ENCODE measurements at regions not wholly inside any gene's neighbourhood (a gene's known extent, or its start where the extent isn't known, plus 50 kb on each side); places are given as distances from the start of the nearest gene placed in this dataset.

DNA sequence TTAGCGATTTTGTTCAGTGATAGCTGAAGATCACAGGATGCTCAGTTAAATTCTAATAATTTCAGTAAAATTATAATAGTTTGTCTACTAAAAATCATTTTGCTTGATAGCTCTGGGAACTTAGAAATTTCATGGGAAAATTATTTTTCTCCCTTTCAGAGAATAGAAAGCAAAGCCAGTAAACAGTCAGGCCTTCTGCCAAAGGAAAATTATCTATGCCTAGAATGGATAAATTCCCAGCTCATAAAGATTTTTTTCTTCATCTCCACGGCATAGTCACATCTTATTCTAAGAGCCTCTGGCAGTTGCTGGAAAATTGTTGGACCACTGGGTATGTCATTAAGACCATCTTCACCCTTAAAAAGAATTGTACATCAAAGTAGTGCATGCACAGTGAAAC, 169.6 kb upstream of the ANO3 start:
- no peak for DNase-seq (ENCODE audit: low read depth in 3 of 3)

DNA sequence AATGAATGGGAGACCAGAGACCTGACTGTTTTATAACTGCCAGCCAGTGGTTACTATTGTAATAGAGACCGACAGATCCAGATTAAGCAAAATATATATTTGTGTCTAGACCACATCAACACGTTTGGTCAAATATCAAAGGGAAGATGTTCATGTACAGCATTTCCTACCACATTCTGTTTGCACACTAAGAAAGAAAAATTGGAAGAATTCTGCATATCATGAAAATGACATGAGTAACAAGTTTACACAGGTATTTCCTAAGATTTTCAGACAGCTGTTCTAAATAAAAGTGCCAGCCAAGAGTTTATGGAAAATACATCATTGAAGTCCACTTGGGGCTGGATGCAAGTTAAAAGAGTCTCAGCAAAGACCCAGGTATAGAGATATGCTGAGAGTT, 145.5 kb upstream of the ANO3 start:
- DNase-seq (ENCODE audit: low read depth in 3 of 3): no peak

DNA sequence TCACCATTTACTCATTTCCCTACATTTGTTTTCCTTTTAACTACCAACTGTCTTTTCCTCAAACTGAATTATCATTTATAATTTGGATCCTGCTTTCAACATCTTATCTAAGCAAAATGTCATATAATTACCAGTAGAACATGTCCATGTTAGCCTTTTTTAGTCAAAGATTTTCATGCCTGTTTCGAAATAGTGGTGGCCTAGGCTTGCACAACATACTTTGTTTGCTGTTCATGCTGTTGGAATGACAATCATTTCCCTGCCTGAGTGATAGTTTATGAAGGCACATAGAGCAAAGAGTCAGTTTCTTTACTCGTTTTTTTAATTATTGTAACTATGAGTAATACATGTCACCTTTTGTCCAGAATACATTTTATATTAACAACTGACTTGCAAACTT, 144.3 kb upstream of the ANO3 start:
- no peak for DNase-seq (ENCODE audit: low read depth in 3 of 3)

- no peak for DNase-seq (ENCODE audit: low read depth in 3 of 3)
Observed at GRCh38 chr11:26188554-26188953, 143.4 kb upstream of the ANO3 start.

DNA sequence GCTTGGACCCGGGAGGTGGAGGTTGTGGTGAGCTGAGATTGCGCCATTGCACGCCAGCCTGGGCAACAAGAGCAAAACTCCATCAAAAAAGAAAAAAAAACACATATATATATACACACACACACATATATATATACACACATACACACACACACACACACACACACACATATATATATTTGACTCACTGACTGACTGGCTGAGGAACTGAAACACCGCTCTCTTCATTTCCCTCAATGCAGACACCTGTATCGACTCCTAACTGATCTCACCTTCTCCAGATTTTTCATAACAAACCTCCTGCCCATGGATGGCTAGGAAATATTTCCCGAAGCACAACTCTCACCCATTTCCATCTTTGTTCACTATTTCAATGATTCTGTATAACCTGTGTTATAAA, 140.7 kb upstream of the ANO3 start:
- DNase-seq (ENCODE audit: low read depth in 3 of 3): no peak

- no peak for DNase-seq (ENCODE audit: low read depth in 3 of 3)
Observed at GRCh38 chr11:26193694-26194365, 138.1 kb upstream of the ANO3 start.

DNA sequence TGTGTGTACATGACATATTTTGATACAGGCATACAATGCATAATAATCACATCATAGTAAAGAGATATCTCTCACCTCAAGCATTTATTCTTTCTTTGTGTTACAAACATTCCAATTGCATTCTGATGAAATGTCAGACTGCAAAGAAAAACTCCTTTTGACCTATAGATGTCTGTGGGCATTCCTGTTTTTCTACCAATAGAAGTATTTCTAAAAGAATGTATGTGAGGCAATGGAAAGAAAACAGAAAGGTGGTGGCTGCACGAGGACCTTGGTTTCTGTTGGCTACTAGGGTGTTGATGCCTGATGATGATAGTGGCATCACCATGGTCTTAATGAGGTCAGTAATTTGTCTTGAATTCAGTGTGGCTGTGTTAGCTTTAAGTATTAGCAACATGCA, 137.0 kb upstream of the ANO3 start:
- DNase-seq (ENCODE audit: low read depth in 3 of 3): no peak

GRCh38 chr11:26198532-26199096, 133.3 kb upstream of the ANO3 start:
- no peak for DNase-seq (ENCODE audit: low read depth in 3 of 3)

GRCh38 chr11:26199331-26200095, 132.4 kb upstream of the ANO3 start:
- no peak for DNase-seq (ENCODE audit: low read depth in 3 of 3)

DNA sequence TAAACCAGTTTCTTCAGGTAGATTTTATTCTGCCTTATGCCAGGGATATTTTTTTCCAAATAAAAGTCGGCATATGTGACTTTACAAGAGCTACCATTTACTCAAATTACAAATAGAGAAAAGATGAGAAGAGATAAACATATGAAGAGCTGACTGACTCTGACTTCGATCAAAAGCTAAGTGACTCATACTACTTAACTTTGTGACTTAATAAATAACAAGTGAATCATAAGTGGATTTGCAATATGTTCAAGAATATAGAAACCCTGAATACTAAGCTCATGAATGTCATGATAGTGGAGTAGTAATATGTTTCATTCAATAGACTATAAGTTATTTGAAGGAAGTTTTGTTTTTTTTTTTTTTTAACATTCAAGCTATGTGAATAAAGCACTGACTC, 130.5 kb upstream of the ANO3 start:
- no peak for DNase-seq (ENCODE audit: low read depth in 3 of 3)

DNA sequence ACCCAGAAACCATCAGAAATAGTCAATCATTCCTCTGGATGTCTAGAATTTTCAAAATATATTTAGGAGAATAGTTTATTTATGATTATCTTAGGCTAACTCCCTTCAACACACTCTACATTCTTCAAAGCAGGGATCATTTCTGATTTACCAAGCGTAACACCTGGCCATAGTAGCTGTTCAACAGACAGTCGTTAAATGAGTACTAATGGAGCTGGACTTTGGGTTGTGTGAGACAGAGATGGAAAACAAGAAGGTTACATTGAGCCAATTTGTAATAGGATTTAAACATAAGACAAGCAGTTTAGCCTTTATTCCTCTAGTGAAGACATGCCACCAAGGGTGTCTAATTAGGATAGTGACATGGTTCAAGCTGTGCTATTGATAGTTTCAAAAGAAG, 129.2 kb upstream of the ANO3 start:
- DNase-seq (ENCODE audit: low read depth in 3 of 3): no peak

GRCh38 chr11:26204101-26204500, 127.8 kb upstream of the ANO3 start:
- DNase-seq (ENCODE audit: low read depth in 3 of 3): no peak

DNA sequence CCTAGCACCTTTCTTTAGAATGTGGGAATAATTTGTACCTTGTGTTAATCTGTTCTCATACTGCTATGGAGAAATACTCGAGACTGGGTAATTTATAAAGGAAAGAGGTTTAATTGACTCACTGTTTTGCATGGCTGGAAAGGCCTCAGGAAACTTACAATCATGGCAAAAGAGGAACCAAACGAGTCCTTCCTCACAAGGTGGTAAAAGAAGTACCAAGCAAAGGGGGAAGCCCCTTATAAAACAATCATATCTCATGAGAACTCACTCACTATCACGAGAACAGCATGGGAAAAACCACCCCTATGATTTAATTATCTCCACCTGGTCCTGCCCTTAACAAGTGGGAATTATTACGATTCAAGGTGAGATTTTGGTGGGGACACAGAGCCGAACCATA, 127.1 kb upstream of the ANO3 start:
- DNase-seq (ENCODE audit: low read depth in 3 of 3): no peak

DNA sequence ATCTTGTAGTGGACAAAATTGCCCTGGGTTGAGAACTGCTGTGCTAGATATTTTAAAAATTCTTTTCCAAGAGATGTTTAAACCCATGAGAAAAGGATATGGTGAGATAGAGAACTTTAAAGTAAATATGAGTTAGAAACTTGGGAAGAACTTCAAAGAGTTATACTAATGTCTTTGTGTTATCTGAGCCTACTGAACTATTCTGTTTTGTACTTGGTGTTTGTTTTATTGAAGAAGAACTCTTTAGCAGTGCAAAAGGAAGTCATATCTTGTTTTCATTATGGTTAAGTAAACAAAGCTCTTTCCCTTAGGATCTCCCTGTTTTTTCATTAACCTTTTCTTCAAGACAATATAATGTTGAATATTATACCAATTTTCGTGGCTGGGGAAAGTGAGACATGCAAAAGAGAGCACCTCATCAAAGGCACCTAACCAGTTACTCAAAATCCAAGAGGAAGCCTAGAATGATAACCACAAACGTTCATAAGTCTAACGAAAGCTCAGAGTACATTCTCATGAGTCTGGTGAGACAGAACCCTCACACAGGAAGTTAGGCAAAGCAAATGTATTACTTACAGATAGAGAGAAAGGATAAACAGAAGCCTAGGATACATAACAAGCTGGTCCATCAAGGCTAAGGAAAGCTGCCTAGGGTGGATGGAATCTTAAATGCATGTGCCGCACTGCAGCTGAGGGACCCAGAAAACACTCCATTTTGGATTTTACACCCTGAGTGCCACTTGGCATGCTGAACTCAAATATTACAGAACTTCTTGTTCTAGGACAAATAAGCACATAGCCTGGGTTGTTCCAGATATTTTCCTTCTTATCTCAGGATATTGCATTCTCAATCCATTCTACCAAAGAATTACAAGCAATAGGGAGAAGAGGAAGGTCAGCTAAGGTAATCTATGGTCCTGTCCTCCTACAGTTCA, 112.5 kb upstream of the ANO3 start:
- DNase-seq (ENCODE audit: low read depth in 3 of 3): no peak

DNA sequence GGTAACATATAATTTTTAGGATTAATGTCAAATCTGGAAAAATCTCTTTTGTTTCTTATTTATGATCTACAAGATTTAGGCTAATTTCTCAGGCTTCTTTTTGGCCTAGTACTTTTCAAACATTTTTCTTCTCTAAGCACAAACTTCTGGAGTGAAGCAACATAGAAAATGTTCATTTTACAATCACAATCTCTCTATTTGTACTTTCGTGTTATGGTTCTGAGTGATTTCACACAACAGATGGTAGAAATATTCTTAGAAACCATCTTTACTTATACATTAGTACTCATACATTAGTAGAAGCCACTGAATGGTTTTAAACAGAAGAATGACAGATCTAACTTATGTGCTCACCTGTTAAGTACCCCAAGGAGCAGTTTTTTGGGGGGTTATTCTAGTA, 106.3 kb upstream of the ANO3 start:
- DNase-seq (ENCODE audit: low read depth in 3 of 3): no peak

DNA sequence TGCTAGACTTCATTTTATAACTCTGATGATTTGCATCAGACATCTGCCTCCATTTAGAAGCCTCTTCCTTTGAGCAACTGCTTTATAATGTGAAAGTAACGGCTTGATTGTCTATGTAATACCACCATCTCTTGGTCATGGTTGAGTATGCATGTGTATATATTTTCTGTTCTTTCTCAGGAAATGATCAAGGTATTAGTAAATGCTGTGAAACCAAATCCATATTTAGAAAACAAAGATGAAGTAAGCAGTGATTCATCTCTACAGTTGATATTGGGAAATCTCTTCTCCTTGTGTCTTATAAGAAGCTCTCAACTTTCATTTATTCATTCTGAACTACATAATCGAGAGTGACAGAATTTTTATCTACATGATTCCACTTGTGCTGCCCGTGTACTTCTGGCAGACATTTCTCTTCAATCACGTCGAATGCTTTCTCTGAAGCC, 104.6 kb upstream of the ANO3 start:
- no peak for DNase-seq (ENCODE audit: low read depth in 3 of 3)

DNA sequence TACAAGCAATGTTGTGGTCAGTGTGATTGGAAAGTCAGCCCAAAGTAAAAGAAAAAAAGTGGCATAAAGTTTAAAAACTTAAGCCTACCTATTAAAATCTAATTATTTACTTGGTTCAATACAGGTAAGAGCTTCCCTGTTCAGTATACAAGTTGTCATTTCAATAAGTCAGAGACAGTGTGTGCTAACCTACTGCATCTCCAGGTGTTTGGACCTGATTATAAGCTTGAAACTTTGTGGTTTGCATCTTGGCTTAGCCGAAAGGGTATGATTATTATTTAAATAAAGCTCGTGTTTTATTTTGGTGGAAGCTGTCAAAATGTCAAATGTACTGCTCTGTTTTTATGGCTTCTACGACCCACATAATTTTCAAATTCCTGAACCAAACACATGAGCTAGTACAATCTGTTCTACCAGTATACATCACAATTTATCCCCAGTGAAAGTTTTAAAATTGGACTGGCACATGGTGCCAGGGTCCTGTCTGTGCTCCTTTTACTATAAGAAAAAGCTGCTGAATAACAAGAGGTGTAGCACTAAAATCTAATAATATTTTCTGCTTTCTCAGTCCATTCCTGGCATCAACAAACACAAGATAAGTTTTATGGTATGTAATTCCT, 103.9 kb upstream of the ANO3 start:
- no peak for DNase-seq (ENCODE audit: low read depth in 3 of 3)

GRCh38 chr11:26228778-26229177, 103.2 kb upstream of the ANO3 start:
- no peak for DNase-seq (ENCODE audit: low read depth in 3 of 3)

DNA sequence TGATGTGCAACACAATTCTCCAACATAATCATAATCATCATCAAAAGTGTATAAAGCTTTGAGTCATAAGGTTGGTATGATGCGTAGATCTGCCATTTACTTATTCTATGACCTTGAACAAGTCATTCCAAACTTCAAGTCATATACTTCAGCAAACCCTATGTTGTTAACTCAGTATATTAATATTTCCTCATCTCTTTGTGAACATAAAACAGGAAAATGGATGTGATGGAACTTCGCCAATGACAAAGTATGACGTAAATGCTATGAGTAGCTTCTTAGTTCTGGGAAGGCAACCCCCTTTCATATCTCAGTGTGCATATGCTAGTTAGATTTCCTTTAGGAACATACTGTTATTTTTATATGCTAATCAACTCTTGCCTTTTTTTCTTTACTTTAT, 102.7 kb upstream of the ANO3 start:
- no peak for DNase-seq (ENCODE audit: low read depth in 3 of 3)

DNA sequence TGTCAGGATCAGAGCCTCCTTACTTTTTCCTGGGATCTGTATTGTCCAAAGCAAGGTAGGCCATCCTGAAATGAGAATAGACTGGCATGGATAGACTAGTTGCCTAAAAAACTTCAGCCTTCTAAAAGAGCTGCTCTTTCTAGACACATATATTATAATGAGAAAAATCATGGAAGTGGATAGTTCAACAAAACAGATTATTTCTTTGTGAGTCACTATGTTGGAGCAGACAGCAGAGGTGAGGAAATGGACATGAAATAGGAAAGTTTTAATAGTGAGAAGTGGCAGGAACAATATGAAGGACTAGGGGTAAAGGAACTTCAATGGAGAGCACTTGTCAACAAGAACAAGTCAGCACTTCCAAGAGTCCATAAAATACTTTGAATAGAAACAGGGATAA, 101.9 kb upstream of the ANO3 start:
- DNase-seq (ENCODE audit: low read depth in 3 of 3): no peak

DNA sequence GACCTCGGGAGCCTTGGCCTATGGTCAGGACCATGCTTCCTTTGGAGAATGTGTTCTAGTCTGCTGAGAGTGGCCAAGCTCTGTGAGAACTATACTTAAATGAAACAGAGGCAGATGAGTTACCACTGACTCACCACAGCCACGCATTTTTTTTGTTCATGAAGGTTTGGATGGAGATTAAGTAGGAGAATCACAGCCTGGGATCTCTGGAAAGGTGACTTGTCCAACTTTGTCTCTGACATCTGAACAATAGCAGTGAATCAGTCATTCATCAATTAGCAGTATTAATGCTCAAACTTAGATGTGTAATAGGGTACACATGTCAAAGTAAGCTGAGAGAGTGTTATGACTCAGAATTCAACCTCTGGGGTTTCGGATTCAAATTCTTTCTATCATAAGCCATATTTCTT, 100.7 kb upstream of the ANO3 start:
- no peak for DNase-seq (ENCODE audit: low read depth in 3 of 3)

DNA sequence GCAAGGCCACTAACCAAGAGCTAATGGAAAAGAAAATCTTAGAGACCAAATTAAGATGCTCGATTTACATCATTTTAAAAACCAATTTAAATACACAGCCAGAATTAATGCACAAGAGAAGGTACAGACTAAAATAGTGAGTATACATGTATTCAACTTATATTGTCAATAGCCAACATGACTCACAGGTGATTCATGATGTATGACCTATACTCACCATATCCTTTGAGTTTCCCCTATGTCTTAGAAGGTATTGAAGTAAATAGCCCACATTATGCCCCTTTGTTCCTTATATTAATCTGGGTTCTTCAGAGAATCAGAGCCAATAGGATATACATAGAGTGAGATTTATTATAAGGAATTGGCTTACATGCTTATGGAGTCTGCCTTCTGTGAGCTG, 97.5 kb upstream of the ANO3 start:
- no peak for DNase-seq (ENCODE audit: low read depth in 3 of 3)

Measured in stimulated activated CD4-positive, alpha-beta T cell treated with anti-CD3 and anti-CD28 coated beads, TNF-alpha, amount 100 ng/mL, for 48 hours (primary cell).